ENCODE measurements at regions not wholly inside any gene's neighbourhood (a gene's known extent, or its start where the extent isn't known, plus 50 kb on each side); places are given as distances from the start of the nearest gene placed in this dataset.
"Not testable (repeated sequence)": the region's sequence is repeated elsewhere in the genome, so short reads cannot be mapped to it uniquely, and the experiment has no call there.

DNA sequence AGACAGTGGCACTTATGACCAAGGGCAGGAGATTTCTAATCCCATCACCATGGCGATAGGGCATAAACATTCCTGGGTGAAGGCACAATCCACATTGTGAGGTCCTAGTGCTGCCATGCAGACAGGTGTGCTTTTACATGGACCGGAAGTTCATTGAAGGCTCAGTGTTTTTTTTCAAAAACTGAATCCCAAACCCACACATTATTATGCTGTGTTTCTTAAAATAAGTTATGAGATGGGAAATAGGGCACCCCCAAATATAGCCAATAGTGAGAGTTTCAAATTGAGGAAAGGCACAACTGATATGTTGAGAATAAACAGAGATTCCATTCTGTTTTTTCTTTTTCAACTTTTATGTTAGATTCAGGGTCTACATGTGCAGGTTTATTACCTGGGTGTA lies 195.2 kb upstream of the TPTE start:
- TF ChIP-seq, protein P1, sequence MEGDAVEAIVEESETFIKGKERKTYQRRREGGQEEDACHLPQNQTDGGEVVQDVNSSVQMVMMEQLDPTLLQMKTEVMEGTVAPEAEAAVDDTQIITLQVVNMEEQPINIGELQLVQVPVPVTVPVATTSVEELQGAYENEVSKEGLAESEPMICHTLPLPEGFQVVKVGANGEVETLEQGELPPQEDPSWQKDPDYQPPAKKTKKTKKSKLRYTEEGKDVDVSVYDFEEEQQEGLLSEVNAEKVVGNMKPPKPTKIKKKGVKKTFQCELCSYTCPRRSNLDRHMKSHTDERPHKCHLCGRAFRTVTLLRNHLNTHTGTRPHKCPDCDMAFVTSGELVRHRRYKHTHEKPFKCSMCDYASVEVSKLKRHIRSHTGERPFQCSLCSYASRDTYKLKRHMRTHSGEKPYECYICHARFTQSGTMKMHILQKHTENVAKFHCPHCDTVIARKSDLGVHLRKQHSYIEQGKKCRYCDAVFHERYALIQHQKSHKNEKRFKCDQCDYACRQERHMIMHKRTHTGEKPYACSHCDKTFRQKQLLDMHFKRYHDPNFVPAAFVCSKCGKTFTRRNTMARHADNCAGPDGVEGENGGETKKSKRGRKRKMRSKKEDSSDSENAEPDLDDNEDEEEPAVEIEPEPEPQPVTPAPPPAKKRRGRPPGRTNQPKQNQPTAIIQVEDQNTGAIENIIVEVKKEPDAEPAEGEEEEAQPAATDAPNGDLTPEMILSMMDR (conservative IDR thresholded peaks at IDR 0.05; ENCODE audit: low read length): not testable (repeated sequence)
- not testable (repeated sequence) for TF ChIP-seq EZH2phosphoT487 (IDR thresholded peaks at IDR 0.05; ENCODE audit: borderline replicate concordance, low read depth, low read length)

Measured in OCI-LY7 (cell line).